HG03460 (cell line): ENCODE measurements at regions not wholly inside any gene's neighbourhood (a gene's known extent, or its start where the extent isn't known, plus 50 kb on each side); places are given as distances from the start of the nearest gene placed in this dataset.

Experiments
- ATAC-seq: cut with Tn5 transposase; IDR thresholded peaks from one replicate; pipeline ENCODE4 v1.9.1; 2021; ENCODE audit not compliant: unreplicated experiment

DNA sequence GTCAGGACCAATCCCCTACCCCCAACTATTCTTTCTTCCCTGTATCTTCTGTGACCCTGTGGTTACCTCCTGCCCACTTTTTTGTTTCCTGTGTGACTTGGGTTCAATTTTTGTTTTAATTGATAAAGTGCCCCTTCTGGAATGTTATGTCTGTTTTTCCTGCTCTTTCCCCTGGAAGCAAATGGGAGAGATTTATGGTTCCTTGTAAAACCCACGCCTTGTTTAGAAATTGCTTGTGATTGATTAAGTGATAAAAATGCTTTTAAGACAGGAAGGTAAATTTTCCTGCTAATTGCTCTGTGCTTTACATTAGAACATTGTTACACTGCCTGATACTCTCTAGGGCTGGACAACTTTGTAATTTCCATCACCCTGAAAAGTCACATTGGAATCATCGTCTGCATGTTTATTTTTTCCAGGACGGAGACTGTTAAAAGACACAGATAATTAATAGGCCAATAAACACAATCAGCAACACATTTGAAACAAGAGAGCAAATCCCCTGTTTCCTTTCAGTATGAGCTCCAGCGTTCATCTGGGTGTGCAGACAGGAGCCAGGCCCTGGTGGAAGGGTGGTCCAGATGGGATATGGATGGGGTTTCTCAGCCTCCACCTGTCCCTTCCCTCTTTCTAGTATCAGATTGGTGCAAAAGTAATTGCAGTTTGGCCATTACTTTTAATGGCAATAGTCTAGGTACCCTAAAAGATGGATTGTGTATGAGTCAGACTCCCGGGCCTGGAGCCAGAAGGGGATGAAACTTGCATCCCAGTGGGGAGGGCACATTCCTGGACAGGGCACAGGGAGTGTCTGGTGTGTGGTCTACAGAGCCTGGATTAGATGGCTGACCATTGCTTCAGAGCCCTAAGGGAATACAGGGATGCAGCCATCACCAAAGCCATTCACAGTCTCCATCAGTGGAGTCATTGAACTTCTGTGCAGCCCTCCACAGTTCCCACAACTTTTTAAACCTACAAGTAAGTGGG, 58.1 kb upstream of the AGBL1 start:
- no peak for ATAC-seq

- no peak for ATAC-seq
These were observed 50.7 kb upstream of the AGBL1 start for GRCh38 chr15:86028961-86029360.
